ENCODE measurements at regions not wholly inside any gene's neighbourhood (a gene's known extent, or its start where the extent isn't known, plus 50 kb on each side); places are given as distances from the start of the nearest gene placed in this dataset.
"Not testable (repeated sequence)": the region's sequence is repeated elsewhere in the genome, so short reads cannot be mapped to it uniquely, and the experiment has no call there.

- DNase-seq (ENCODE audit: extremely low read depth, low read depth, low spot score): no peak
Measured at GRCh38 chr4:112770114-112770513, 133.2 kb downstream of the LARP7 start.

GRCh38 chr4:112775801-112776200, 138.9 kb downstream of the LARP7 start:
- no peak for DNase-seq (ENCODE audit: extremely low read depth, low read depth, low spot score)

- no peak for DNase-seq (ENCODE audit: extremely low read depth, low read depth, low spot score)
Measured at GRCh38 chr4:112776535-112776934, 139.6 kb downstream of the LARP7 start.

- DNase-seq (ENCODE audit: extremely low read depth, low read depth, low spot score): no peak
Measured at GRCh38 chr4:112778520-112778919, 141.6 kb downstream of the LARP7 start.

GRCh38 chr4:112793033-112793432, 156.1 kb downstream of the LARP7 start:
- no peak for DNase-seq (ENCODE audit: extremely low read depth, low read depth, low spot score)

DNA sequence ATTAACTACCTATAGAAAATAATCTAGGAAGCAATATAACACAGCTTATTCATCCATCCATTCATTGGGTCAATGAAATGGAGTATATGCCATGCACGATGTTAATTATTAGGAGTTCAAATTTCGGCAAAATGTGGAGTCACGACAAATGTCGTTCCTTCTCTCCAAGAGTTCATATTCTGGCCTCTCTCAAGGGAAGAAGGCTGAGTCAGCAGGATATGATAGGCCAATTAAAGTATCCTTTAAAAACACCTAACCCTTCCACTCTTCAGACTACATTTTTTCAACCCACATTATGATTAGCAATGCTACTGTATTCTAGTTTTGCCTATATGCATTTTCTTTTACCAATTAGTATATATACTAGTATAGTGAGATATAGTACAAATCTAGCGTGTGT, 163.1 kb downstream of the LARP7 start:
- no peak for DNase-seq (ENCODE audit: extremely low read depth, low read depth, low spot score)

- DNase-seq (ENCODE audit: extremely low read depth, low read depth, low spot score): no peak
Measured at GRCh38 chr4:112801341-112801740, 164.4 kb downstream of the LARP7 start.

- no peak for DNase-seq (ENCODE audit: extremely low read depth, low read depth, low spot score)
Measured at GRCh38 chr4:112802780-112803179, 165.8 kb downstream of the LARP7 start.

GRCh38 chr4:112807083-112807482, 170.1 kb downstream of the LARP7 start:
- DNase-seq (ENCODE audit: extremely low read depth, low read depth, low spot score): no peak

GRCh38 chr4:112808001-112808400, 171.1 kb downstream of the LARP7 start:
- DNase-seq (ENCODE audit: extremely low read depth, low read depth, low spot score): no peak

GRCh38 chr4:112813790-112814189, 176.8 kb downstream of the LARP7 start:
- no peak for DNase-seq (ENCODE audit: extremely low read depth, low read depth, low spot score)

DNA sequence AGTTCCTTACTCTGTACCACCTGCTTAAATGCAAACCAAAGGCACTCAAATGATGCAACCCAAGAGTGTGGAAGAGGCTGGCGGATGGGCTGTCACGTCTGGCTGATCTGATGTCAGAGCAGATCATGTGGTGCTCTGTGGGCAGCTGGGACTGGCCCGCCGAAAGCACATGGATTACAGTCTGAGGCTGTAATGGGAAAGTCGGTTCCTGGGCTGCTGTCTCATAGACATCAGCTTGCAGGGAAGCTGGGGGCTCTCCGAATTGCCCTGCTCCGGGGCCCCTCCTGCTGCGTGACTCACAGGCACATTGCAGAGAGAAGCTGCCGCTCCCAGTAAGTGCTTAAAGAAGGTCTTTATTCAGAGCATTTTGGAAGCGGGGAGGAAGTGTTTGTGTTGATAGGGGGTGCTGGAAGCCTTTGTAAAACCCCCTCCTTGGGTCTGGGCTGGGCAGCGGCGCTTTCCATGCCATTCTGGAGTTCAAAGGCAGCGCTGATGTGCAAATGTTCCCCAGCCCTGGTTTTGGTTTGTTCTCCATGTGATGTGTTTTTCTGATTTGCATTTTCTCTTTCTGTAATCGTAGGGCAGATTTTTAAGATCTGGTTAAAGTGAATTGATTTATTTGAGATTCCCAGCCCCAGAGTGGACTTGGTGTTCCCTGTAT, 181.1 kb downstream of the LARP7 start:
- DNase-seq (ENCODE audit: extremely low read depth, low read depth, low spot score): no peak

DNA sequence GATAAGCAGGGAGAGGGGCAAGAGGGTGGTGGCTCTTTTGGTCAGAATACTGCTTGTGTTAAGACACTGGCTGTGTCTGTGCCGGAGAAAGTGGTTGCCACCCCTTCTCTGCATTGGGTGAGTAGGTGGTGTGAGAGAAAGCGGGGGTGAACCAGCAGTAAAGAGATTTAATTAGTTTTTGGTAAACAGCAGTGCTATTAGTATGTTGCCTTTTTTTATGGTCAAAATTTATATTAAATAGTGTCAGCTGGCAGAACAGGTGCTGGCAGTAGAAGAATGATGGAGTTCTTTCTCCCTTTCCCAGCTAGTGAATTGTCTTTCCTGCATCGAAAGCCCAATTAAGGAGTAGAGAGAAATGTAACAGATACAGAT, 181.6 kb downstream of the LARP7 start:
- DNase-seq (ENCODE audit: extremely low read depth, low read depth, low spot score): no peak

DNA sequence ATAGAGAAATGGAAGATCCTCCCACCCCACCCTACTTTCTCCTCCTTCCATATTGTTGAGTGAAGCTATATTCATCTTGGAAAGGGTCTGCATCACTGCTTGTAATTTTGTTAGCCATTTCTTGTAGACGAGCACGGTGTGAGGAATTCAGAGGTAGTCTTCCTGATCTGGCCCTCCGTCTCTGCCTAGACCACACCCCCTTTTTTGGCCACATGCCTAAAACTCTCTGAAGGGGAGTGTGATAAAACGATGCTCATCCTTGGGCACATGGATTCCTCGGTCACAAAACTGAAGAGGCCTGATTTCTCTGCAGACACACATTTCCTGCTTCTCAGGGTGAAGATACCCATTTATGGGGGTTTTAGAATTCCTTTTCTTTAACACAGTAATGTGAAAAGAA, 182.8 kb downstream of the LARP7 start:
- DNase-seq (ENCODE audit: extremely low read depth, low read depth, low spot score): no peak

GRCh38 chr4:112823156-112823555, 186.2 kb downstream of the LARP7 start:
- DNase-seq (ENCODE audit: extremely low read depth, low read depth, low spot score): no peak

DNA sequence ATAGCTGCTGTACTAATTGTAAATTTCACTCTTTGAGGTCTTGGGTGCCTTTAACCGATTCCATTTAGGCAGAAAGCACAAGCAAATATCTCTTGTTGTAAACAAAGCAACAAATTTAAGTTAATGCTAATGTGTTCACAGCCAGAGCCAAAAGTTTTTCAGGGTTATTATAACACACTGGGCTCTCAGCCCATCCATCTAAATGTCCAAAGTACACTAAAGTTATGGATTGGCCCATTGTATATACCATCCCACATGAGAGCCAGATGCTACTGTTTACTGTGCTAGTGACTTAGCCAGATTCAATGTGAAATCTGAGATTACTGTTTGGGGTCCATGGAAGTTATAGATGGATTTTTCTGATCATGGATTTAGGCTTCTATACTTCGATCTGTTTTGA, 186.7 kb downstream of the LARP7 start:
- DNase-seq (ENCODE audit: extremely low read depth, low read depth, low spot score): no peak

DNA sequence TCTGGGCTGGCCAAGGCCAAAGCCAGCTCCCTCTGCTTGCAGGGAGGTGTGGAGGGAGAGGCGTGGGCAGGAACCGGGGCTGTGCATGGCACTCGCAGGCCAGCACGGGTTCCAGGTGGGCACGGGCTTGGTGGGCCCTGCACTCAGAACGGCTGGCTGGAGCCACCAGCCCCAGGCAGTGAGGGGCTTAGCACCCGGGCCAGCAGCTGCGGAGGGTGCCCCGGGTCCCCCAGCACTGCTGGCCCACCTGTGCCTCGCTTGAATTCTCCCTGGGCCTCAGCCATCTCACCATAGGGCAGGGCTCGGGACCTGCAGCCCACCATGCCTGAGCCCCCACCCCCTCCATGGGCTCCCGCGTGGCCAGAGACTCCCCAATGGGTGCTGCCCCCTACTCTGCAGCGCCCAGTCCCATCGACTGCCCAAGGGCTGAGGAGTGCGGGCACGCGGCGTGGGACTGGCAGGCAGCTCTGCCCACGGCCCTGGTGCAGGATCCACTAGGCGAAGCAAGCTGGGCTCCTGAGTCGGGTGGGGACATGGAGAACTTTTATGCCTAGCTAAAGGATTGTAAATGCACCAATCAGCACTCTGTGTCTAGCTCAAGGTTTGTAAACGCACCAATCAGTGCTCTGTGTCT, 193.9 kb downstream of the LARP7 start:
- DNase-seq (ENCODE audit: extremely low read depth, low read depth, low spot score): no peak

DNA sequence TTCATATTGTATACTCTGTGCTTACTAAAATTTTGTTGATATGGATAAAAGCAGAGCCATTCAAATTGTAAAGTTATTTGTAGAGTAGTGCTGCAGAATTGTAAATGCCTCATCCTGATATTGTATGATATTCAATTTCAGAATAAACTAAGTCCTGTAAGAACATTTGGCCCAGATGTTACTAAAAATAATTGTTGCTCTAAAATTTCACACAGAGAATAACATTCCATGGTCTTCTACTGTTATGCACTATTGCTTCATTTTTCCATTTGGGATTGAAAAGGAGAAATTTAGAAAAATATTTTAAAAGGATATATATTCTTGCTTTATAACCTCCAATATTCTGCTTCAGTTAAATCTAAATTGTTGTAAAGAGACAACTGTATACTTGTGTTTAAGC, 195.6 kb downstream of the LARP7 start:
- no peak for DNase-seq (ENCODE audit: extremely low read depth, low read depth, low spot score)

DNA sequence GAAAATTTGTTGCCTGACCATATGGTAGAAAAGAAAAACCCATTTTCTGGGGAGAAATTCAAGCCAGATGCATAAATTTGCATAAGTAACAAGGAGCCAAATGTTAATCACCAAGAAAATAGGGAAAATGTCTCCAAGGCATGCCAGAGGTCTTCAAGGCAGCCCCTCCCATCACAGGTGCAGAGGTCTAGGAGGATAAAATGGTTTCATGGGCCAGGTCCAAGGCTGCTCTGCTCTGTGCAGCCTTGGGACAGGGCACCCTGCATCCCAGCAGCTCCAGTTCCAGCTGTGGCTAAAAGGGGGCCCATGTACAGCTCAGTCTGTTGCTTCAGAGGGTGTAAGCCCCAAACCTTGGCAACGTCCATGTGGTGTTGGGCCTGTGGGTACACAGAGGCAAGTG, 200.0 kb downstream of the LARP7 start:
- no peak for DNase-seq (ENCODE audit: extremely low read depth, low read depth, low spot score)

DNA sequence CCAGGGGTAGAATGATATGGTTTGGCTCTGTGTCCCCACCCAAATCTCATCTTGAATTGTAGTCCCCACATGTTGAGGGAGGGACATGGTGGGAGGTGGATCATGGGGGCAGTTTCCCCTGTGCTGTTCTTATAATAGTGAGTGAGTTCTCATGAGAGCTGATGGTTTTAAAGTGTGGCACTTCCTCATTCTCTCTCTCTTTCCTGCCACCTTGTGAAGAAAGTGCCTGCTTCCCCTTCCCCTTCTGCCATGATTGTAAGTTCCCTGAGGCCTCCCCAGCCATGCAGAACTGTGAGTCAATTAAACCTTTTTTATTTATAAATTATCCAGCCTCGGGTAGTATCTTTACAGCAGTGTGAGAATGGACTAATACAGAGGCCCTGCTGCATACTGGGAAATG, 201.1 kb downstream of the LARP7 start:
- DNase-seq (ENCODE audit: extremely low read depth, low read depth, low spot score): not testable (repeated sequence)

- DNase-seq (ENCODE audit: extremely low read depth, low read depth, low spot score): no peak
Measured at GRCh38 chr4:112840061-112840460, 203.1 kb downstream of the LARP7 start.

GRCh38 chr4:112840619-112841018, 203.7 kb downstream of the LARP7 start:
- no peak for DNase-seq (ENCODE audit: extremely low read depth, low read depth, low spot score)

DNA sequence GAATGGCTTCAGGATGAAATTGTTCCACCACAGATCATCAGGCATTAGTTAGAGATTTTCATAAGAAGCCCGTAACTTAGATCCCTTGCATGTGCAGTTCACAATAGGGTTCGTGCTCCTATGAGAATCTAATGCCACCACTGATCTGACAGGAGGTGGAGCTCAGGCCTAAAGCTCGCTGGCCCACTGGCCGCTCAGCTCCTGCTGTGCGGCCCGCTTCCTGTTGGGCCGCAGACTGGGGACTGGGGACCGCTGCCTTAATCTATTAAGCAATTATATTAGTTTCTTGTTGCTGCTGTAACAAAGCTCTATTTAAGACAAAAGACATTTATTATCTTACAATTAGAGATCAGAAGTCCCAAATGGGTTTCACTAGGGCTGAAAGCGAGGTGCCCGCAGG, 205.6 kb downstream of the LARP7 start:
- DNase-seq (ENCODE audit: extremely low read depth, low read depth, low spot score): no peak
